ENCODE measurements at regions not wholly inside any gene's neighbourhood (a gene's known extent, or its start where the extent isn't known, plus 50 kb on each side); places are given as distances from the start of the nearest gene placed in this dataset.

GRCh38 chr12:24639641-24640040, 309.3 kb downstream of the BCAT1 start:
- DNase-seq (no peak), ATAC-seq (no peak)
- Histone ChIP-seq H3K4me3 (ENCODE audit: low read length) (no peak overlapping the region), H3K4me1 (ENCODE audit: control insufficient read depth, insufficient read depth, low read length) (no peaks in the 10 kb centered on the region), H3K27me3 (ENCODE audit: control insufficient read depth, insufficient read depth, low read length) (no peaks in the 10 kb centered on the region), H3K9me3 (ENCODE audit: control insufficient read depth, insufficient read depth, low read length) (no peaks in the 10 kb centered on the region), H3K36me3 (ENCODE audit: control insufficient read depth, insufficient read depth, low read length) (no peaks in the 10 kb centered on the region), H3K27ac (ENCODE audit: low read length) (no peak overlapping the region)
- H3K27me3 Mint-ChIP-seq (ENCODE audit: low read depth in 2 of 2) = no peaks in the 10 kb centered on the region
- no CpG with 5 or more reads among the region's 1 CpG for WGBS (ENCODE audit: insufficient coverage)
- no peaks in the 10 kb centered on the region for H3K36me3 Mint-ChIP-seq
- no peak overlapping the region for H3K27ac Mint-ChIP-seq
- no peaks in the 10 kb centered on the region for H3K4me1 Mint-ChIP-seq
- TF ChIP-seq CTCF (IDR thresholded peaks at IDR 0.05) = no peak
- H3K4me3 Mint-ChIP-seq = no peak overlapping the region
- intact Hi-C loops (cut with micrococcal nuclease) = no loop called here
- H3K9me3 Mint-ChIP-seq = no peaks in the 10 kb centered on the region

- Mint-ChIP-seq H3K27me3 (ENCODE audit: low read depth in 2 of 2) (peaks cover 0 to 4% of the 10 kb centered on the region in 2 donors), H3K9me3 (peaks cover 0 to 2% of the 10 kb centered on the region in 2 donors), H3K4me3 (no peak overlapping the region), H3K27ac (no peak overlapping the region), H3K4me1 (no peaks in the 10 kb centered on the region), H3K36me3 (no peaks in the 10 kb centered on the region)
- DNase-seq = no peak
- TF ChIP-seq CTCF (IDR thresholded peaks at IDR 0.05) = no peak
- Histone ChIP-seq H3K36me3 (ENCODE audit: control insufficient read depth, insufficient read depth, low read length) (no peaks in the 10 kb centered on the region), H3K4me1 (ENCODE audit: control insufficient read depth, insufficient read depth, low read length) (no peaks in the 10 kb centered on the region), H3K4me3 (ENCODE audit: low read length) (no peak overlapping the region), H3K27me3 (ENCODE audit: control insufficient read depth, insufficient read depth, low read length) (no peaks in the 10 kb centered on the region), H3K9me3 (ENCODE audit: control insufficient read depth, insufficient read depth, low read length) (no peaks in the 10 kb centered on the region), H3K27ac (ENCODE audit: low read length) (no peak overlapping the region)
- intact Hi-C loops (cut with micrococcal nuclease) = no loop called here
- ATAC-seq = no peak
- no CpG with 5 or more reads among the region's 1 CpG for WGBS (ENCODE audit: insufficient coverage)
Measured at GRCh38 chr12:24632466-24632865, 316.4 kb downstream of the BCAT1 start.

GRCh38 chr12:24631676-24632426, 317.1 kb downstream of the BCAT1 start:
- intact Hi-C loops (cut with micrococcal nuclease) = no loop called here
- ATAC-seq = no peak
- no peaks in the 10 kb centered on the region for H3K9me3 ChIP-seq (ENCODE audit: control insufficient read depth, insufficient read depth, low read length)
- no peak overlapping the region for H3K4me3 ChIP-seq (ENCODE audit: low read length)
- Mint-ChIP-seq H3K4me3 (no peak overlapping the region), H3K36me3 (no peaks in the 10 kb centered on the region), H3K4me1 (no peaks in the 10 kb centered on the region), H3K9me3 (peaks cover 0 to 2% of the 10 kb centered on the region in 2 donors), H3K27me3 (ENCODE audit: low read depth in 2 of 2) (peaks cover 0 to 4% of the 10 kb centered on the region in 2 donors), H3K27ac (no peak overlapping the region)
- no peak overlapping the region for H3K27ac ChIP-seq (ENCODE audit: low read length)
- 85% methylated on average over 3 of the region's 3 CpGs for WGBS (ENCODE audit: insufficient coverage)
- TF ChIP-seq CTCF (IDR thresholded peaks at IDR 0.05) = no peak
- no peaks in the 10 kb centered on the region for H3K36me3 ChIP-seq (ENCODE audit: control insufficient read depth, insufficient read depth, low read length)
- H3K27me3 ChIP-seq (ENCODE audit: control insufficient read depth, insufficient read depth, low read length) = no peaks in the 10 kb centered on the region
- DNase-seq = no peak
- H3K4me1 ChIP-seq (ENCODE audit: control insufficient read depth, insufficient read depth, low read length) = no peaks in the 10 kb centered on the region

- ATAC-seq = no peak
- no peaks in the 10 kb centered on the region for H3K27me3 ChIP-seq (ENCODE audit: control insufficient read depth, insufficient read depth, low read length)
- H3K4me3 ChIP-seq (ENCODE audit: low read length) = no peak overlapping the region
- no peak overlapping the region for H3K27ac ChIP-seq (ENCODE audit: low read length)
- TF ChIP-seq CTCF (IDR thresholded peaks at IDR 0.05) = no peak
- no peaks in the 10 kb centered on the region for H3K9me3 ChIP-seq (ENCODE audit: control insufficient read depth, insufficient read depth, low read length)
- no peaks in the 10 kb centered on the region for H3K4me1 Mint-ChIP-seq
- H3K27me3 Mint-ChIP-seq (ENCODE audit: low read depth in 2 of 2) = peaks cover 0 to 4% of the 10 kb centered on the region in 2 donors
- no peak overlapping the region for H3K4me3 Mint-ChIP-seq
- intact Hi-C loops (cut with micrococcal nuclease) = no loop called here
- no peaks in the 10 kb centered on the region for H3K36me3 Mint-ChIP-seq
- H3K36me3 ChIP-seq (ENCODE audit: control insufficient read depth, insufficient read depth, low read length) = no peaks in the 10 kb centered on the region
- WGBS (ENCODE audit: insufficient coverage) = 89% methylated on average over 2 of the region's 2 CpGs
- peaks cover 0 to 2% of the 10 kb centered on the region in 2 donors for H3K9me3 Mint-ChIP-seq
- no peaks in the 10 kb centered on the region for H3K4me1 ChIP-seq (ENCODE audit: control insufficient read depth, insufficient read depth, low read length)
- DNase-seq = no peak
- no peak overlapping the region for H3K27ac Mint-ChIP-seq
Measured at GRCh38 chr12:24630856-24631255, 318.0 kb downstream of the BCAT1 start.
